NOMO-1 (cell line): ENCODE measurements at regions not wholly inside any gene's neighbourhood (a gene's known extent, or its start where the extent isn't known, plus 50 kb on each side); places are given as distances from the start of the nearest gene placed in this dataset.

Experiments used
- DNase-seq, 2 experiments: peaks; one replicate each; lab custom pipeline; 2025; ENCODE audit not compliant: unreplicated experiment in 2 of 2; lab: John Stamatoyannopoulos, UW

DNA sequence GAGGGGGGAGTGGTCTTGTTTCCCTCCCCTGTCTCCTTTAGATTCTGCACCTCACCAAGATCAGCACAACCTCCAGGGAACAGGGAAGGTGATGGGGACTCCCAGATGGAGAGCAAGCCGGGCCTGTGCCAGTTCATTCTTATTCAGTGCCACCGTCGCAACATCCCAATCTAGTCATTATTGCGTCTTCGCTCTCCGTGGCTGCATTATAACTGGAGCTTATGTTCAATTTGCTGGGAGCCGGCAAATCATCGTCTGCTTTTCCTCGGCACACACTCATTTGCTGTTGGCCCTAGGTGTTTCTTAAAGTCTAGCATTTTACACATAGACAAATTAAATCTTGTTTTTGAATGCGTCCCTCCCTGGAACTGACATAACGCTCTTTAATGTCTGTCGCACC, 1269.7 kb downstream of the BRD1 start:
- DNase-seq, result no peak

DNA sequence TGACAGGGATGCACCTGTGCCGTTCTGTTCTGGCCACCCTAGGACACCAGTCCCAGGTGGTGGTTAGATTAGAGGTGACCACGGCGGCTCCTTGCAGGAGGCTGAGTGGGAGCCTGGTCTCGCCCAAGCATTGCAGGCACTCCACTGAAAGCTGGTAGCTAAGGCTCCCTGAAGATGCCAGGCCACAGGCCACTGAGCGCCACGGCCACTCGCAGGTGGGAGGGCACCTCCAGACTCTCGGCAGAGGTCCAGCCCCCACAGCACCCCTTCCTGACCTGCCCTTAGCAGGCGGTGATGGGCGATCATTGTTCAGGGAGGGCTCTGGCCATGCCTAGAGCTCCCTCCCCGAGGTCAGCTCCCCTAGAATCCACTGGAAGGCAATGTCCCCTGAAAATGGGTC, 1270.2 kb downstream of the BRD1 start:
- no peak for DNase-seq

DNA sequence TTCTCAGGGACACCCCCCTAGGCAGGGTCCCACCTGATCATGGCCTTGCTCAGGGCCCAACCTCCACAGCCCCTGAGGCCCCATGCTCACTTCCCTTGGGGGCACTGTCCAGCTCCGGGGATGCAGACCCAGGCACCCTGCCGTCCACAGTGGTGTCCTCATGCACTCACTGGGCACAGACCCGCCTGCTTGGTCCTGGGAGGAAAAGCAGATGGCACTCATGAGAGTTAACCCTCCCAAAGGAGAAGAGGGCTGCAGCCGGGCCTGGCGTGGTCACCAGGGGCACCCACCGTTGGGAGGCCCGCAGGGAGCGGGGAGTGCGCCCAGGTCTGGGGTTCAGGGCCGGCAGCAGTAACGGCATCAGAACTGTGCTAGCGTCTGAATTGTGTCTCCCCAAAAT, 1270.9 kb downstream of the BRD1 start:
- no peak for DNase-seq

GRCh38 chr22:48556222-48556621, 1271.5 kb downstream of the BRD1 start:
- no peak for DNase-seq

GRCh38 chr22:48555606-48556005, 1272.1 kb downstream of the BRD1 start:
- no peak for DNase-seq

GRCh38 chr22:48554893-48555572, 1272.6 kb downstream of the BRD1 start:
- DNase-seq, result no peak

- no peak for DNase-seq
These were observed 1273.9 kb downstream of the BRD1 start for GRCh38 chr22:48553694-48554308.

DNA sequence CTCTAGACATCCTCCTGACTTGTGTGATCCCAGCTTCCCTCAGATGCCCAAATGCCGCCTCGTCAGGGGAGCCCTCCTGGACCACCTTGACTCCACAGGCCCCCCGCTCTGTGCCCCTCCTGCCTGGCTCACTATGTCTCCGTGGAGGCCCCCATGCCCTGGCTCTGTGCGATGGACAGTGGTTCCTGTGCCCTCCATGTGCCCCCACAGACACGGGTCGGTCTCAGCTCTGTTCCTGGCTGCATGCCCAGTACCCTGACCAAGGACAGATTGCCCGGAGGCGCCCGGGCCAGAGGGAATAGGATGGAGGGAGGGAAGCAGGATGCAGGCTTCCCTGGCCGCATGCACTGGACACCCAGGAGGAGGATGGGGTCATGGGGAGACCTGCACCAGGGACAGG, 1274.6 kb downstream of the BRD1 start:
- no peak for DNase-seq

DNA sequence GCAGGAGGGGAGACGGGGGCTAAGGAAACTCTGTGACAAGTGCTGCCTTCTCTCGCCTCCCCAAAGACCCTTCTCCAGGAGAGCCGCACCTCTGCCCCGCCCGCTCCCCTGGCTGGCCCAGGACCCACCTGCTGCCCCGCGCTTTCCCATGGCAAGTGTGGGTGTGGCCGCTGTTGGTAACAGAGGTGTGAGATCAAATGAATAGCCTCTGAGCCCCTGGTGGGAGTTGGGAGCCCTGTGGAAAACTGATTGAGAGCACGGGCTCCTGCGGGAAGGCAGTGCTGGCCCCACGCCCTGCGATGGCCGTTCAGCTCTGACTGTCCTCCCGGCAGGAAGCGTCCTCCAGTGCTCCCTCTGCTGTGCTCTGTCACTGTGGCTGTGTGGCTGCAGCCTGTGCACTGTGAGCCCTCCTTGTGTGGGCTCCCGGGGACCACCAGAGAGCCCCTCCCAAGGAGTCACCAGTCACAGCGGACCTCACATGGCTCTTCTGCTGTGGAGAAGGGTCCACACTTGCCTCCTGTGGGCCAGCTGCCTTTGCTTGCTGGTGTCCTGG, 1275.9 kb downstream of the BRD1 start:
- DNase-seq, result no peak

- DNase-seq, result no peak
These were observed 1276.6 kb downstream of the BRD1 start for GRCh38 chr22:48551061-48551460.

DNA sequence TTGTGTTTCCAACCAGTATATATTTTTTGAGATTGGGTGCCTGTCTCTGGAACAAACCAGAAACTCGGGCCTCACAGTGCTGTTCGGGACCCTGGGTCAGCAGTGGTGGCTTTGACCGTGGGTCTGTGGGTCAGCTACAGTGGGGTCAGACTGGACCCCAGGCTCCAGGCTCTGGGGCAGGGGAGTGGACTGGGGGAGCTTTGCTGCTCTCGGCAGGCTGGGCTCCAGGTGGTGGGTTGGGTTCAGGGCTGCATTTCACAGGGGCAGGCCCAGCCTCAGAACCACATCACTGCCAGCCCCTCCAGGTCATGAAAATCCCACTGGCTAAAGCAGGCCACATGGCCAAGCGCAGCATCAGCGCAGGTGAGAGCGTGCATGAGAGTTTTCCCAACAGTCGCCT, 1279.3 kb downstream of the BRD1 start:
- DNase-seq, result no peak

DNA sequence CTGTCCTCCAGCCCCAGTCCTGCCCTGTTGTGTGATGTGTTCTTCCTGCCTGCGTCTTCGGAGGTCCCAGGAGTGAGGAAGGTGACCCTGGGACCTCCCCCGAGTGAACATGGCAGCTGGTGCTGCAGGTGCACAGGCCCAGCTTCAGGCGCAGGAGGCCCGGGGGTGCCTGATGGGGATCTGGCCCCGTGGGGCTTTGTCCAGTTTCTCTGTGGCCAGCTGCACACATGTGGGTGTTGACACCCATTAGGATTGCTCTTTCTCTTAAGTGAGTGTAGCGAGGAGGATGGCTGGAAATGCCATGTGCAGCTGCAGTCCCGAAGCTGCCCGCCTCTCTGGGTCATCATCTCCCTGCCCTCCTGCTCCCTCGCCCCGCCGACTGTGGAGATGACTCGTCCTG, 1279.7 kb downstream of the BRD1 start:
- no peak for DNase-seq

- DNase-seq, result no peak
These were observed 1280.8 kb downstream of the BRD1 start for GRCh38 chr22:48546653-48547424.

DNA sequence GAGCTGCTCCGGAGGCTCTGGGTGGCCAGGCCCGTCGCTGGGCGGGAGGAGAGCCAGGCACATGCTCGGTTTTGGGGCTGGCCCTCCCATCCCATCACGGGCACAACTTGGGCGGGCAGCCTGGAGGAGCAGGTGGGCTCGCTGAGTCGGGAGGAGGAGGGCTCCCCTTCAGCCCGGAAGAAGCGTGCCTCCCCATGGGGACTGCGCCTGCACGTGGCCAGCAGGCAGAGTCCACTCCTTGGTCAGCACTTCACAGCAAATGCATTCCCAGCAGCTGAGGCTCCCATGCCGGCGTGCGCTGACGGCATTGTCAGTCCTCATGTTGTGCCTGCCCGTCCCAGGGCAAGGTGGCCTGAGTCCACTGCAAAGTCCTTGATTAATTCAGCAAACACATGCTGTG, 1281.7 kb downstream of the BRD1 start:
- DNase-seq, result no peak

- DNase-seq, result no peak
These were observed 1286.1 kb downstream of the BRD1 start for GRCh38 chr22:48541401-48542098.

- no peak for DNase-seq
These were observed 1288.4 kb downstream of the BRD1 start for GRCh38 chr22:48539261-48539660.

- DNase-seq, result no peak
These were observed 1289.3 kb downstream of the BRD1 start for GRCh38 chr22:48538291-48538820.

- DNase-seq, result no peak
These were observed 1290.4 kb downstream of the BRD1 start for GRCh38 chr22:48537343-48537680.

DNA sequence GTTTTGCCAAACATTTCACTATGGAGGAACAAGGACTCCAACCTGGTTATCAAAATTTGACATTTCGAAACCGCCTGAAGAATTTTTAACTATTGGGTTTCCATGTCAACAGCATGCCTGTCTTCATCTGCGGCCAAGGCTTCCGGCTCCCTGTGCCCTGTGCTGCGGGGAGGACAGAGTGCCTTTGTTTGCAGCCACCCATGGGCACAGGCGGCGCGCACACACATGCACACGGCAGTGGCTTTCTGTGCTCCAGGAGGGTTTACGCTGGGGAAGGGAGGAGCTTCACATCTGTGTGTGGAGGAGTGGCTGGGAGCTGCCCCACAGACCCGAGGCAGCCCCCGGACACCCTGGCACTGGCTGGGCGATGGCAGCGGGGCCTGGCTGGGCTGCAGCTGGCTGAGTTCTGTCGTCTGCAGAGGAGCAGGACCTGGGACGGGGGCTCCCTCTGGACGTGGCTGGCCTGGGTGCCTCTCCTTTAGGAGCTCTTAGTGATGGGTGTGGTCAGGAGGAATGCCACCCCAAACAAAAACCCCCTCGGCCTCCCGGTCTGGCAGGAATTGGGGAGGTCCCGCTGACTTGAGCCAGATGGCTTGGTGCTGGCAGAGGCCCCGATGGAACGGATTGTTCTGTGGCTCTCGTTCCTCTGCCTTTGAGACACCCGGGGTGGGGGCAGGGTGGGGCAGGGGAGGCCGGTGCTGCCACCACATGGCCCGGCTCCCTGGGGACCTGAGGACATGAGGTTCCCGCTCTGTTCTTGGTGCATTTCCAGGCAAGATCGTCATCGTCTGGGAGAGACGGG, 1290.9 kb downstream of the BRD1 start:
- DNase-seq, result no peak

DNA sequence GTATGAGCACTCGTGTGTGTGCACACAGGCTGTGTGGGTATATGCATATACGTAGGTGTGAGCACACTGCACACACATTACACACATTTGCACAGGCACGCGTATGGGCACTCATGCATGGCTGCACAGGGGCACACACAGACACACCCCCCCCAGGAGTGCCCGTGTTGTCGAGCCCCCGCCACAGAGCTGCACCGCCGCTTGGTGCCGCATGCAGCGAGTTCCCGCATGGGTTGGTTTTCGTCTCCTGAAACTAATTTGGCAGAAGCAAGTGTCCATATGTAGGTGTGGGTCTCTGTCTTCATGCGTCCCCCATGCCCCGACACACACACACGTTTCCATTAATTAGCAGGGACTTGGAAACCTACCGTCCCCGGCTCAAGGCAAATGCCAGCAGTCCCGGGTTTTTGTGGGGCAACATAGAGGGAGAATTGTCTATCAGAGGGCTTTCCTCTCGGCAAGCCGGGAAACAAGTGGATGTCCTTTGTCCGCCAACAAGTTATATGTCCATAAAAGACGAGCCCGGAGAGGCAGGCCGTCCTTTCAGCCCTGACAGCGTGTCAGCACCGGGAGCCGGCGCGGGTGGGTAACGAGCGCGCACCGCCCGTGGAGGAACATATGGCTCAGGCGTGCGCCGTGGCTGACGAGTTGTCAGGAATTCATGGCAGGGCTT, 1291.7 kb downstream of the BRD1 start:
- DNase-seq, result no peak
